ENCODE measurements at regions not wholly inside any gene's neighbourhood (a gene's known extent, or its start where the extent isn't known, plus 50 kb on each side); places are given as distances from the start of the nearest gene placed in this dataset.

DNA sequence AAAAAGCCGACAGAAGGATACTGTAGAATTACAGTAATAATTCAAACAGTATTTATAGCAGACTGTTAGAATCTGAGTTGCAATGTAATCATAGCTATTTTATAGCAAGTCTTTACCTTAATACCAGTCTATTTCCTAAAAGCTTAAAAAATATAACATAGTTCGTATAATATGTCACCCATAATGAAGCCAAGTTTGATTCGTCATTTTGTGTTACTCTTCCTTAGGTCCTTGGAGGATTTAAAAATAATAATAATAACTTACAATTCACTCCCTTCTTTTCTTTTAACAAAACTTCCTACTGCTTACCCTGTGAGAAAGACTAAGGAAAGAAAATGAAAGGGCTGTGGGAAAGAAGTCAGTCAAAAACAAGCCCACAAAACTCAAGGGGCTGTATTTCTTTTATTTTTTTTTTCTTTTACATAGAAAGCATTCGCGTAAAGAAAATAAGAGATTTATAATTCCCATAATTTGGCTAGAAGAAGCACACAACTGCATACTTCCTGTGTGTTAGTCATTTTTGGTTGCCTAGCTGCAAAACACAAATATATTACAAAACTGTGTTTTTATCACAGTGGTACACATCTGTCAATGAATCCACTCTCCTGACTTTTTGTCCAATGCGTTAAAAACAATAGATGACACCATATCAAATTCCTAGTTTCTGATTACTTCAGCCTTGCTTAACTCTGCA lies 187.2 kb upstream of the CELF2 start:
- TF ChIP-seq, protein P1, sequence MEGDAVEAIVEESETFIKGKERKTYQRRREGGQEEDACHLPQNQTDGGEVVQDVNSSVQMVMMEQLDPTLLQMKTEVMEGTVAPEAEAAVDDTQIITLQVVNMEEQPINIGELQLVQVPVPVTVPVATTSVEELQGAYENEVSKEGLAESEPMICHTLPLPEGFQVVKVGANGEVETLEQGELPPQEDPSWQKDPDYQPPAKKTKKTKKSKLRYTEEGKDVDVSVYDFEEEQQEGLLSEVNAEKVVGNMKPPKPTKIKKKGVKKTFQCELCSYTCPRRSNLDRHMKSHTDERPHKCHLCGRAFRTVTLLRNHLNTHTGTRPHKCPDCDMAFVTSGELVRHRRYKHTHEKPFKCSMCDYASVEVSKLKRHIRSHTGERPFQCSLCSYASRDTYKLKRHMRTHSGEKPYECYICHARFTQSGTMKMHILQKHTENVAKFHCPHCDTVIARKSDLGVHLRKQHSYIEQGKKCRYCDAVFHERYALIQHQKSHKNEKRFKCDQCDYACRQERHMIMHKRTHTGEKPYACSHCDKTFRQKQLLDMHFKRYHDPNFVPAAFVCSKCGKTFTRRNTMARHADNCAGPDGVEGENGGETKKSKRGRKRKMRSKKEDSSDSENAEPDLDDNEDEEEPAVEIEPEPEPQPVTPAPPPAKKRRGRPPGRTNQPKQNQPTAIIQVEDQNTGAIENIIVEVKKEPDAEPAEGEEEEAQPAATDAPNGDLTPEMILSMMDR (IDR thresholded peaks at IDR 0.05), result no peak
- TF ChIP-seq POLR2A (IDR thresholded peaks at IDR 0.05), result no peak

Data from esophagus squamous epithelium (tissue), 4 donors.